Skeletal muscle cell (primary cell): ENCODE measurements at regions not wholly inside any gene's neighbourhood (a gene's known extent, or its start where the extent isn't known, plus 50 kb on each side); places are given as distances from the start of the nearest gene placed in this dataset.
"Not testable (repeated sequence)": the region's sequence is repeated elsewhere in the genome, so short reads cannot be mapped to it uniquely, and the experiment has no call there.

Source experiments
- DNase-seq: peaks from one replicate; pipeline ENCODE4 v3.0.0-alpha.2; 2010; ENCODE audit warnings: low read depth
- H3K4me3 ChIP-seq: 2 replicates; pipeline ENCODE4 v1.5.1; 2011; ENCODE audit warnings: low read depth, mild to moderate bottlenecking, control low read depth, low read length, moderate library complexity

DNA sequence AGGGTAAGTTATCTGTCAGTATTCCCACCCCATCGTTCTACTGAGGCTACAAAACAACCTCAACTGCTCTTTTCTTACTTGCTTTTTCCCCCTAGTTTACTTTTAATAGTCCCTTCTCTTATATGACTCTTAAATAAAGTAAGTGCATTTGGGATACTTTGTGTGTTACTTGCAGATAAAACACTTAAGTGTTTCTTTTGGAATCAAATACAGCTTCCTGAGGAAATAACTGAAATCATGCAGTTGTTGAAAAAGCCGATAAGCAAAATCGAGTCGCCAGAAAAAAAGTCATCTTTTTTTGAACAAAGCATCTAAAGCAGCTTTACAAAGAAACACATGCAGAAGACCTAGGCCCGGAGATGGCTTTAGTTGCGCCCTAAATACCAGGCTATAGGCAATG is 53.5 kb upstream of the EPB41L4A start:
- H3K4me3 ChIP-seq: no peak overlapping the region
- no peak for DNase-seq

GRCh38 chr5:112473989-112474388 is 54.9 kb upstream of the EPB41L4A start:
- no peak for DNase-seq
- H3K4me3 ChIP-seq: no peak overlapping the region

DNA sequence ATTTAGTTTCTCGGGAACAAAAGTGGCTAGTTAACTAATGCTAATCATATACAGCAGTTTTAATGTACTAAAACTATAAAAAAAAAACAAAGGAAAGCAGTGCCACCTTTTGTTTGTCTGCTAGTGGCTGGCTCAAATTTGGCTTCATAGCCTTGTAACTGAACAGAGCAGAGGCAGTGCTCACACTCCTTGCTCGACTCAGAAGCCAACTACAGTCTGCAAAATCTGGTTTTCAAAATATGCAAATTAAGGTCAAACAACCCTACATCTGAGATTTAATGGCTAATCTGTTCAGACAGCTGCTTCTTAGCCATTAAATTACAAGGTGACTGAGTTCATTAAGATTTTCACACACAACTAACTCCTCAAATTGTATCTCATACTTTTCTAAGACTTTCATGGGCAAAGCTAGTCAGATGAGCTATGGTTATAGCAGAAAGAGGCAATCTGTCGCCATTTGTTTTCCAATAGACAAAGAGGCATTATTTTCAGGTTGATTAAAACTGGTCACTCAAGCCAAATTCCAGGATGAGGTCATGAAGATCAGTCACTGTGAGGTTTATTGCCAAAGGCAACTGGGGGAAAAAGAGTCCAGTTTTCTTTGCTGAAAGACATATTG is 56.8 kb upstream of the EPB41L4A start:
- H3K4me3 ChIP-seq: no peak overlapping the region
- DNase-seq: no peak

DNA sequence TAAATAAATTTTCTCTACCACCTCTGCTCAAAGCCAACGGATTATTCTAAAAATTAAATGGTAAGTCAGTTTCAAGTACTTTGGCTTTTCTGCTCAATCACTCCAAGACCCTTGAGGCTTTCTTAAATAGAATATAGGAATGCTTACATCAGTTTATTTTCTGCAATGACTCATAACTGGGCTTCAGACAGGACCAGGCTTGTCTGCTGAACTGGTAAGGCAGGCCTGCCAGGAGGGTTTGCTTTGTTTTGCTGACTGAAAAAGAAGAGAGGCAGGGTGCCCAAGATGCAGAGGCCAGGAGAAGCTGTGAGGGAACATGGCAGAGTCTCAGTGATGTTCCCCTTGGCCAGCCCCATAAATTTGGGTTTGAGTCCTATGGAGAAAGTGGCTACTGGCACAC is 60.3 kb upstream of the EPB41L4A start:
- H3K4me3 ChIP-seq: no peak overlapping the region
- DNase-seq: peak; percentile 18

- no peak for DNase-seq
- no peak overlapping the region for H3K4me3 ChIP-seq
Observed at GRCh38 chr5:112480501-112480900, 61.4 kb upstream of the EPB41L4A start.

DNA sequence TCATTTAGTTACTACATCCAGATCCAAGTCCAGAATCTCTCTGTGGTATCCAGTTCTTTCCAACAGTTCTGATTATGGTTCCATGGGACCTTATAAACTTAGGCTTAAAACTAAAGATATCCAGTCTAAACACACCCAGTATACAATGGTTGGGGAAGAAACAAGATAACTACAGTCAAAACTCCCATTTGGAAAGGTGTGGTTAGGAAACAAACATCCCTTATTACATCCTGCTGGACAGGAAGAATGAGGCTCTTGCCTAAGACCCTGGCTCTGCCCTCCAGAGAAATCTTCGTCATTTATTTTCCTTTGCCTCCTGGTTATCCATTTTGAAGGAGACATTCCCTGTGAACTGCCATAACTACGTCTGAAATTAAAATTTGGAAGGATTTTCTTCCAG is 64.6 kb upstream of the EPB41L4A start:
- no peak overlapping the region for H3K4me3 ChIP-seq
- no peak for DNase-seq

GRCh38 chr5:112485934-112486355 is 66.9 kb upstream of the EPB41L4A start:
- H3K4me3 ChIP-seq: no peak overlapping the region
- no peak for DNase-seq

GRCh38 chr5:112491257-112491656 is 72.2 kb upstream of the EPB41L4A start:
- no peak for DNase-seq
- H3K4me3 ChIP-seq: no peak overlapping the region

- H3K4me3 ChIP-seq: no peak overlapping the region
- DNase-seq: no peak
Observed at GRCh38 chr5:112492291-112492690, 73.2 kb upstream of the EPB41L4A start.

DNA sequence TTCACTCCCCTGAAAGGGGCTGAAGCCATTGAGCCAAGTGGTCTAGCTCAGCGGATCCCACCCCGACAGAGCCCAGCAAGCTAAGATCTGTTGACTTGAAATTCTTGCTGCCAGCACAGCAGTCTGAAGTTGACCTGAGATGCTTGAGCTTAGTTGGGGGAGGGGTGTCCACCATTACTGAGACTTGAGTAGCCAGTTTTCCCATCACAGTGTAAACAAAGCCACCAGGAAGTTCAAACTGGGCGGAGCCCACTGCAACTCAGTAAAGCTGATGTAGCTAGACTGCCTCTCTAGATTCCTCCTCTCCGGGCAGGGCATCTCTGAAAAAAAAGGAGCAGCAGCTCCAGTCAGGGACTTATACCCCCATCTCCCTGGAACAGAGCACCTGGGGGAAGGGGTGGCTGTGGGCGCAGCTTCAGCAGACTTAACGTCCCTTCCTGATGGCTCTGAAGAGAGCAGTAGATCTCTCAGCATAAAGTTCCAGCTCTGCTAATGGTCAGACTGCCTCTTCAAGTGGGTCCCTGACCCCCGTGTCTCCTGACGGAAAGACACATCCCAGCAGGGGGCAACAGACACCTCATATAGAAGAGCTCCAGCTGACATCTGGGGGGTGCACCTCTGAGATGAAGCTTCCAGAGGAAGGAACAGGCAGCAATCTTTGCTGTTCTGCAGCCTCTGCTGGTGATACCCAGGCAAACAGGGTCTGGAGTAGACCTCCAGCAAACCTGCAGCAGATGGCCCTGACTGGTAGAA is 84.8 kb upstream of the EPB41L4A start:
- H3K4me3 ChIP-seq, DNase-seq: not testable (repeated sequence)

GRCh38 chr5:112509097-112509496 is 90.0 kb upstream of the EPB41L4A start:
- H3K4me3 ChIP-seq, DNase-seq: not testable (repeated sequence)

- no peak overlapping the region for H3K4me3 ChIP-seq
- DNase-seq: no peak
Observed at GRCh38 chr5:112511920-112512319, 92.8 kb upstream of the EPB41L4A start.

- DNase-seq: no peak
- no peak overlapping the region for H3K4me3 ChIP-seq
Observed at GRCh38 chr5:112512901-112513300, 93.8 kb upstream of the EPB41L4A start.

DNA sequence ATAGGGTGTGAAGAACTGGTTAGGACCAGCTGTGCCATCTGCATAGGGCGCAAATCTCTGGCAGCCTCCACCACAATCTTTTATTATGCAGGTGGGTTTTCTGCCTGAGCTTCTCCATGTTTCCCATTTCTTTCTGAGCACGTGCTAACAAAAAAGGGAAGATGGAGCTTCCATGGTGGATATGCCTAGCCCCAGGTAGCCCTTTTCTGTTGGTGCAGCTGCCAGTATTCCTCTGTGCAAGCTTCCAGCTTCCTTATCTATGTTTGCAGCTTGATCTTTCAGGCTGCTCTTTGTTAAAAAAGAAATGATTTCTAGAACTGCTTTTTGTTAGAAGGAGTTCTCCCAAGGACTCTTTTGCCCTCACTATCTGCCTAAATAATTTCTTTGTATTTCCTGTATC is 95.0 kb upstream of the EPB41L4A start:
- H3K4me3 ChIP-seq: no peak overlapping the region
- DNase-seq: no peak

DNA sequence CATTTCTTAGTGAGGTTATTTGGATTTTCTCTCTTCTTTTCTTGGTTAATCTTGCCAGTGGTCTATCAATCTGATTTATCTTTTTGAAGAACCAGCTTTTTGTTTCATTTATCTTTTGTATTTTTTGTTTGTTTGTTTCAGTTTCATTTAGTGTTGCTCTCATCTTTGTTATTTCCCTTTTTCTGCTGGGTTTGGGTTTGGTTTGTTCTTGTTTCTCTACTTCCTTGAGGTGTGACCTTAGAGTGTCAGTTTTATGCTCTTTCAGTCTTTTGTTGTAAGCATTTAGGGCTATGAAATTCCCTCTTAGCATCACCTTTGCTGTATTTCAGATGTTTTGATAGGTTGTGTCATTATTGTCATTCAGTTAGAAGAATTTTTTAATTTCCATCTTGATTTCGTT is 101.4 kb upstream of the EPB41L4A start:
- H3K4me3 ChIP-seq, DNase-seq: not testable (repeated sequence)

GRCh38 chr5:112522891-112523673 is 104.0 kb upstream of the EPB41L4A start:
- not testable (repeated sequence) for DNase-seq, H3K4me3 ChIP-seq

- H3K4me3 ChIP-seq, DNase-seq: not testable (repeated sequence)
Observed at GRCh38 chr5:112523674-112524263, 104.7 kb upstream of the EPB41L4A start.

DNA sequence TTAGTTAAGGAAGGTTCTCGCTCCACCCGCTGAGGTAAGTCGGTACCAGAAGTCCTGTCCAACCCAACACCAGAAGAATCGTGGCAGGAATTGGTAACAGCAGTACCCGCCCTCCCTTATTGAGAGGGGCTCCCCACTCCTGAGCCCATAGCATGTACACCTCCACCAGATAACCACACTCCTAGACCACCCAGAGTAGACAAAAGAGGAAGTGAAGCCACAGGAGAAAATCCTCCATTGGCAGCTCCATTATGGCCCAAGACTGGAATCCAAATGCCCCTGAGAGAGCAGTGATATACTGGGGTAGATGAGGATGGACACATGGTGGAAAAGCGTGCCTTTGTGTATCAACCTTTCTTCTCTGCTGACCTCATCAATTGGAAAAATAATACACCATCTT is 106.1 kb upstream of the EPB41L4A start:
- DNase-seq: no peak
- no peak overlapping the region for H3K4me3 ChIP-seq

DNA sequence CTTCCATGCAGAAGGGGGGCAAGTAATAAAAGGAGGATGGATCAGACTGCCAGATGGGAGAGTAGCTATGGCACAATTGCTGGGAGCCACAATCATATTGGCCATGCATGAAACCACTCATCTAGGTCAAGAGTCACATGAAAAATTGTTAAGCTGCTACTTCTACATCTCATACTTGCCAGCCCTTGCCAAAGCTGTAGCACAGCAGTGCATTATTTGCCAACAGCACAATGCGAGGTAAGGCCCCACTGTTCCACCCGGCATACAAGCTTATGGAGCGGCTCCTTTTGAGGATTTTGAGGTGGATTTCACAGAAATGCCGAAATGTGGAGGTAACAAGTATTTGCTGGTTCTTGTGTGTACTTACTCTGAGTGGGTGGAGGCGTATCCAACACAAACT is 109.9 kb upstream of the EPB41L4A start:
- no peak overlapping the region for H3K4me3 ChIP-seq
- no peak for DNase-seq

- no peak for DNase-seq
- H3K4me3 ChIP-seq: no peak overlapping the region
Observed at GRCh38 chr5:112529525-112529924, 110.4 kb upstream of the EPB41L4A start.
